Fibroblast of pulmonary artery (primary cell): ENCODE measurements at regions not wholly inside any gene's neighbourhood (a gene's known extent, or its start where the extent isn't known, plus 50 kb on each side); places are given as distances from the start of the nearest gene placed in this dataset.

Experiments
- DNase-seq: peaks from one replicate; pipeline ENCODE4 v3.0.0-alpha.2; 2010; ENCODE audit warnings: low read depth
- H3K4me3 ChIP-seq: replicated peaks from 2 replicates; pipeline ENCODE4 v1.5.1; 2011; ENCODE audit warnings: low read depth, mild to moderate bottlenecking, control low read depth, low read length, moderate library complexity
- TF ChIP-seq, protein P1 (sequence below): IDR thresholded peaks from 2 replicates; pipeline ENCODE4 v1.5.1; 2011; ENCODE audit warnings: mild to moderate bottlenecking, control low read depth, low read length, inconsistent platforms; ENCODE audit errors: missing control alignments

GRCh38 chr10:91576096-91576545 lies 56.8 kb downstream of the PPP1R3C start:
- no peak overlapping the region for H3K4me3 ChIP-seq
- no peak for DNase-seq
- TF ChIP-seq, protein P1, sequence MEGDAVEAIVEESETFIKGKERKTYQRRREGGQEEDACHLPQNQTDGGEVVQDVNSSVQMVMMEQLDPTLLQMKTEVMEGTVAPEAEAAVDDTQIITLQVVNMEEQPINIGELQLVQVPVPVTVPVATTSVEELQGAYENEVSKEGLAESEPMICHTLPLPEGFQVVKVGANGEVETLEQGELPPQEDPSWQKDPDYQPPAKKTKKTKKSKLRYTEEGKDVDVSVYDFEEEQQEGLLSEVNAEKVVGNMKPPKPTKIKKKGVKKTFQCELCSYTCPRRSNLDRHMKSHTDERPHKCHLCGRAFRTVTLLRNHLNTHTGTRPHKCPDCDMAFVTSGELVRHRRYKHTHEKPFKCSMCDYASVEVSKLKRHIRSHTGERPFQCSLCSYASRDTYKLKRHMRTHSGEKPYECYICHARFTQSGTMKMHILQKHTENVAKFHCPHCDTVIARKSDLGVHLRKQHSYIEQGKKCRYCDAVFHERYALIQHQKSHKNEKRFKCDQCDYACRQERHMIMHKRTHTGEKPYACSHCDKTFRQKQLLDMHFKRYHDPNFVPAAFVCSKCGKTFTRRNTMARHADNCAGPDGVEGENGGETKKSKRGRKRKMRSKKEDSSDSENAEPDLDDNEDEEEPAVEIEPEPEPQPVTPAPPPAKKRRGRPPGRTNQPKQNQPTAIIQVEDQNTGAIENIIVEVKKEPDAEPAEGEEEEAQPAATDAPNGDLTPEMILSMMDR, result no peak

GRCh38 chr10:91575044-91575610 lies 57.7 kb downstream of the PPP1R3C start:
- TF ChIP-seq, protein P1, result no peak

GRCh38 chr10:91574236-91574635 lies 58.6 kb downstream of the PPP1R3C start:
- TF ChIP-seq, protein P1, result no peak
- DNase-seq, result no peak
- H3K4me3 ChIP-seq, result no peak overlapping the region

More at GRCh38 chr10:91575044-91575610, 57.7 kb downstream of the PPP1R3C start:
- no peak overlapping the region for H3K4me3 ChIP-seq
- DNase-seq, result no peak

DNA sequence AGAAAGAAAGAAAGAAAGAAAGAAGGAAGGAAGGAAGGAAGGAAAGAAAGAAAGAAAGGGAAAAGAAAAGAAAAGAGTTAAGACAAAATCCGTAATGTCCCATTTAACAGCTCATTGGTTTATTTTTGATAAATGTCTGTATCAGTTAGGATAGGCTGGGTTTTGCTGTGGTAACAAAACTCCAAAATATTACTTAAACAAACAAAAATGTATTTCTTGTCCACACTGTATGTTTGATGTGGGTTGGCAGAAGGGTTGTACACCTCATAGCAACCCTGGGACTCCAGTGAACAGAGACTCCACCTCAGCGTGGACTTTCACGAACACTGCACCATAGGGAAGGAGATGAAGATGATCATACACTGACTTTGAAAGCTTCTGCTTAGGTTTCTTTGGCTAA lies 59.6 kb downstream of the PPP1R3C start:
- TF ChIP-seq, protein P1, result no peak
- no peak overlapping the region for H3K4me3 ChIP-seq
- no peak for DNase-seq

DNA sequence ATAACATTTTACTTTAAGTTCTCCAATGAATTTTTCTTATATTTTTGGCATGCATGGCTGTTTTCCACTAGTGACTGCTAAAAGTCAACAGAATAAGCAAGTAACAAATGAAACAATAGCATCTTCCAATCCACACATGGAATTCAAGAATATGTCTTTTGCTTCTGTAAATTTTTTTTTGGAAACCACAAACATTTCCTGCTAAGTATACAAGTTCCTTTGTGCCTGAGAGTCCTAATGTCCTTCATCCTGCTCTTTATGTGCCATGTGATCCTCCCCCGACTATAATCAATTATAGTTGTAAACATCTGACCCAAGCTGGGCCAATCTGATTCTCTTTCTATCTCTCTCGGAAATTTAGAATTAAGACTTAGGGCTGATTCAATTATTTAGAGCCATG lies 61.2 kb downstream of the PPP1R3C start:
- no peak overlapping the region for H3K4me3 ChIP-seq
- TF ChIP-seq, protein P1, result no peak
- peak; percentile 44 for DNase-seq

DNA sequence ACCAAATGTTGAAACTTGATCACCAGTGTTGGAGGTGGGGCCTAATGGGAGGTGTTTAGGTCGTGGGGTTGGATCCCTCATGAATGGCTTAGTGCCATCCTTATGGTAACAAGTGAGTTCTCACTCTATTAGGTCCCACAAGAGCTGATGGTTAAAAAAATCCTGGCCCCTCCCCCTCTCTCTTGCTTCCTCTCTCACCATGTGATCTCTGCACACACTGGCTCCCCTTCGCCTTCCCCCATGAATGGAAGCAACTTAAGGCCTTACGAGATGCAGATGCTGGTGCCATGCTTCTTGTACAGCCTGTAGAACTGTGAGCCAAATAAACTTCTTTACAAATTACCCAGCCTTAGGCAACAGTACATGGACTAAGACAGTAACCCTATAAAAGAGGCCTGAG lies 62.7 kb downstream of the PPP1R3C start:
- DNase-seq, result no peak
- H3K4me3 ChIP-seq, result no peak overlapping the region
- TF ChIP-seq, protein P1, result no peak

GRCh38 chr10:91569522-91569921 lies 63.3 kb downstream of the PPP1R3C start:
- DNase-seq, result no peak
- H3K4me3 ChIP-seq, result no peak overlapping the region
- TF ChIP-seq, protein P1, result no peak
